Cardiac fibroblast (primary cell): ENCODE measurements at regions not wholly inside any gene's neighbourhood (a gene's known extent, or its start where the extent isn't known, plus 50 kb on each side); places are given as distances from the start of the nearest gene placed in this dataset.

Experiments used
- DNase-seq, 2 donors: peaks; one replicate each; pipeline versions ENCODE4 v3.0.0 to v3.0.0-alpha.2; 2010; ENCODE audit warnings: low read depth in 2 of 2
- H3K4me3 ChIP-seq, 2 donors: replicated peaks in 1 of 2; 1 replicate in 1 of 2; 2 replicates in 1 of 2; pipeline ENCODE4 v1.5.1; 2011; ENCODE audit warnings: low read depth in 2 of 2, low read length in 2 of 2, mild to moderate bottlenecking in 2 of 2, moderate library complexity in 1 of 2
- TF ChIP-seq, protein P1 (sequence below): IDR thresholded peaks from one replicate; pipeline ENCODE4 v1.5.1; 2011; ENCODE audit warnings: low read depth, mild to moderate bottlenecking, low read length, inconsistent platforms

DNA sequence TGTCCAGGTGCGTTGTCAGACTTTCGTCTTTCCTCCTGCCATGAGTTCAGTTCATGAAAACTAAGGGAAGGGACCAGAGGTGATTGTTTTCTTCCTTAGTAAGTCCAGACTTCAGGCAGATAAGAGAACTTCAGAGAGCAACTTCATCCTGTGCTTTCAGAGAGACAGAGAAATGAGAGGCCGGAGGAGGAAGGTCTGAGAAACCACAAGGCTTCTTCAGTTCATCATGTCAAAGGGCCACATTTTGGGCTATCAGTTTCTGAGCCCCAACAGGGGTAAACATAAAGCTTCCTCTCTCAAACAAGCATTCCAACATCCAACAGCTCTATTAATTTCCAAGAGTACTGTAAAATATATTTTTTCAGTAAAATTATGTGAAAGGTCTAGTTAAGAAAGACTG is 668.4 kb upstream of the NRP1 start:
- no peak for DNase-seq
- TF ChIP-seq, protein P1, sequence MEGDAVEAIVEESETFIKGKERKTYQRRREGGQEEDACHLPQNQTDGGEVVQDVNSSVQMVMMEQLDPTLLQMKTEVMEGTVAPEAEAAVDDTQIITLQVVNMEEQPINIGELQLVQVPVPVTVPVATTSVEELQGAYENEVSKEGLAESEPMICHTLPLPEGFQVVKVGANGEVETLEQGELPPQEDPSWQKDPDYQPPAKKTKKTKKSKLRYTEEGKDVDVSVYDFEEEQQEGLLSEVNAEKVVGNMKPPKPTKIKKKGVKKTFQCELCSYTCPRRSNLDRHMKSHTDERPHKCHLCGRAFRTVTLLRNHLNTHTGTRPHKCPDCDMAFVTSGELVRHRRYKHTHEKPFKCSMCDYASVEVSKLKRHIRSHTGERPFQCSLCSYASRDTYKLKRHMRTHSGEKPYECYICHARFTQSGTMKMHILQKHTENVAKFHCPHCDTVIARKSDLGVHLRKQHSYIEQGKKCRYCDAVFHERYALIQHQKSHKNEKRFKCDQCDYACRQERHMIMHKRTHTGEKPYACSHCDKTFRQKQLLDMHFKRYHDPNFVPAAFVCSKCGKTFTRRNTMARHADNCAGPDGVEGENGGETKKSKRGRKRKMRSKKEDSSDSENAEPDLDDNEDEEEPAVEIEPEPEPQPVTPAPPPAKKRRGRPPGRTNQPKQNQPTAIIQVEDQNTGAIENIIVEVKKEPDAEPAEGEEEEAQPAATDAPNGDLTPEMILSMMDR: no peak
- H3K4me3 ChIP-seq: no peak overlapping the region

DNA sequence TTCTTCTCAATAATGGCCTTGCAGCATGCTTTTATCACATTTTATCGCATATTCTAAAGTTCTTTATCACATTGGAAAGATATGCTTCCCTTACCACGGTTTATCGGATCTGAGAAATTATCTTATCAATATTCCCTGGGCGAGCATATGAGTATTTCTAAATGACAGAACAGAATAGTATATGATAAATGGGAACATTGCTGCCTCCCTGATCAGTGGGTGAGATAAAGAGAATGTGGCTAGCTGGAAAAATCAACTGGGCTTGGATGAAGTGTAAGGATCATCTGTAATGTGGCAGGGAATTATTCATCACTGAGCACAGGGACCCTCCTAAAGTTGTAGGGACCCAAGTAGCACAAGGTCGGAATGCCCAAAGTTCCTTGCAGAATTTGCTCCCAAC is 667.4 kb upstream of the NRP1 start:
- no peak overlapping the region for H3K4me3 ChIP-seq
- TF ChIP-seq, protein P1: no peak

DNA sequence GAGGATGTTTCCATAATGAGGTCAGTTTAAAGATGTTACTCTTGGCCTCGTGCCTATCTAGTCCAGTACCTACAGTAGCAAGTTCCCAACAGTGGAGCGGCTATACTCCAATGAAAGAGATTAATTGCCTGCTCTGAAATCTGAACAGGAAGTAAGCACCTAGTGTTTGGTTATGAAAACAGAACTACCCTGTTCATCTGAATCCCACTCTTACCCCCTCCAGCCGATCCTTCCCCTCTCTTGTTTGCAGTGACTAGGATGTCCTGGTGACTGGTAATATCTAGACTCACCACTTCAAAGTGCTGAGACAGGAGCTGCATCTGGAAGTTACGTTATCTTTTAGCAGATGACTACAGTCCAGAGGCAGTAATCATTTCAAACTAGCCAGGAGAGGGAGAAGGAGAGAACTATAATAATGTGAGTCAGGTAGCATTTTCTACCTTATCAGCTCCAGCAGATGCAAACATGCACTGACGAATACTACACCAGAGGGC is 666.7 kb upstream of the NRP1 start:
- no peak for DNase-seq
- no peak overlapping the region for H3K4me3 ChIP-seq
- TF ChIP-seq, protein P1: no peak

More for the DNA sequence above, 667.4 kb upstream of the NRP1 start:
- DNase-seq: no peak

DNA sequence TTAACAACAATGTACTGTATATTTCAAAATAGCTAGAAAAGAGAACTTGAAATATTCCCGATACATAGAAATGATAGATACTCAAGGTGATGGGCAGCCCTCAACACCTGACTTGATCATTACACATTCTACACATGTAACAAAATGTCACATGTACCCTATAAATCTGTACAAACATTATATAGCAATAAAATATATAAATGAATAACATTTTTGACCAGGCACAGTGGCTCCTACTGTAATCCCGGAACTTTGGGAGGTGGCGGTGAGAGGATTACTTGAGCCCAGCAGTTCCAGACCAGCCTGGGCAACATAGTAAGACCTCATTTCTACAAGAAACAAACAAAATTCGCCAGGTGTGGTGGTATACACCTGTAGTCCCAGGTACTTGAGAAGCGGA is 659.5 kb upstream of the NRP1 start:
- H3K4me3 ChIP-seq: no peak overlapping the region
- no peak for DNase-seq
- TF ChIP-seq, protein P1: no peak

DNA sequence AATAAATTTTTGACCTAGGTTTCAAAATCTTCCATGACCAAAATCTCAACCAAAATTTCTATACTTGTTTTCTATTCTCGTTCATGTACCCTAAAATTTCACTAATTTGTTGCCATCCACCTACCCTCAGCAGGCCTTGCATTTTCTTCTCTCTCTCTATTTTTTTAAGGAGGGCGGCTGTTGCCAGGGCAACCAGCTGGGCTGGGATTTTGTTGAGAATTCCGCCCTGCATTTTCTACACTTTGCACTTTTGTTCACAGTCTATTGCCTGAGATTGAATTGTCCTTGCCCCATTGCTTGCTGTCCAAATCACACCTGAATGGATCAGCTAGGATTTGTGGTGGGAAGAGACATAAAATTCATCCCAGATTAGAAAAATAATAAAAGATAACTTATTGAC is 657.5 kb upstream of the NRP1 start:
- no peak overlapping the region for H3K4me3 ChIP-seq
- TF ChIP-seq, protein P1: no peak
- no peak for DNase-seq

DNA sequence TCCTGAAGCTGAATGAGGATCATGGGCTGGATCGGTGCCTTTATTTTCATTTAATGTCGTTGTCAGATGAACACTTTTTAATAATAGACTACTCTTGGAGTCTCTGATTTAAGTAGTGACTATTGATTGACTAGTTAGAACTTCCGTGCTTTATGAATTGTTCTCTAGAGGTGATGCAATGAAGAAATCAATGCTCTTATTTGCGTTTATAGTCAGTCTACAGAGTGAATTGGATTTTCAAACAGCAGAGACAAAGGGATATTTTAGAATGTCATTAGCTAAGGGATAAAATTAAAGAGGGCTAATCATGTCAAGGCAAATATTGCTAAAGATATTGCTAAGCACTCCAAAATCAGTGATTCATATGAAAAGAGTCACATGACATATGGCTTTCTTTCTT is 652.0 kb upstream of the NRP1 start:
- DNase-seq: no peak
- TF ChIP-seq, protein P1: no peak

DNA sequence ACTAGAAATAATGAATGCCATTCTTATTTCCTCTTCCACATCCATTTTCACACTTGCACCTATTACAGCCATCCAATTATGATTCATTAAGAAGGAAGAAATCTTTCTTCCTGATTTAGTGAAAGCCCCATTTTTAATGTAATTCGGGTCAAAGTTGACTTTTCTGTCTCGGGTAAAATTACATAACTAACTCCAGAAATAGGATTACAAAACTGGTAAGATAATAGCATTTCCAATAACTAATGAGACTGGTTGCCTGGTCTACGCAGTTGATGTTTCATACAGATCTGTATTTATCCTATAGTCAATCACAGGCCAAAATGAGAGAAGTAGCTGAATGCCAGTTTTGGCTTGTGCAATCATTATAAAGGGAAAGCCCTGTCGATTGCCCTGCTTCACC is 651.5 kb upstream of the NRP1 start:
- H3K4me3 ChIP-seq: no peak overlapping the region
- TF ChIP-seq, protein P1: no peak
- DNase-seq: no peak

More for the DNA sequence above, 652.0 kb upstream of the NRP1 start:
- no peak overlapping the region for H3K4me3 ChIP-seq
